NCI-H2081 (cell line): ENCODE measurements at regions not wholly inside any gene's neighbourhood (a gene's known extent, or its start where the extent isn't known, plus 50 kb on each side); places are given as distances from the start of the nearest gene placed in this dataset.

Experiments
- DNase-seq, 2 experiments: peaks; one replicate each; lab custom pipeline; 2025; lab: John Stamatoyannopoulos, UW

- DNase-seq = no peak
Measured at GRCh38 chr10:94043431-94043990, 49.8 kb downstream of the PLCE1 start.

DNA sequence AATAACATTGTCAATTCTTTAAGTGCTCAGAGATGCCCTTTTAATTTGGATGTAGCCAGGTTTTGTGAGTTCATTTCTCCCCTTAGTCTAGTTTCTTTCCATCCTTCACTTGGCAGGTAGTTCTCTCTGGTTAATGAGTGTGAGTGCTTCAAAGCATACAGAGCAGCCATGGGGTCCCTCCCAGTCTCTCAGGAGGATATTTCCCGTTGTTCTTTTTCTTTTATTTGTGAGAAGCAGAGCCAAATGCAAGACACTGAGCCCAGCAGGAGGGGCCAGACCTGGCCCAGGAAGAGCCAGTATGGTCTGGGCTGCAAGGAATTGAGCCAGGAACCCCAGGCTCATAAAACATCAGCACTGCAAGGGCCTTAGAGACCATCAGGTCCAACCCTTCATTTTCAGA lies 52.4 kb downstream of the PLCE1 start:
- no peak for DNase-seq

- DNase-seq = no peak
Measured at GRCh38 chr10:94047293-94047692, 53.6 kb downstream of the PLCE1 start.

- DNase-seq = no peak
Measured at GRCh38 chr10:94049911-94050310, 56.2 kb downstream of the PLCE1 start.

DNA sequence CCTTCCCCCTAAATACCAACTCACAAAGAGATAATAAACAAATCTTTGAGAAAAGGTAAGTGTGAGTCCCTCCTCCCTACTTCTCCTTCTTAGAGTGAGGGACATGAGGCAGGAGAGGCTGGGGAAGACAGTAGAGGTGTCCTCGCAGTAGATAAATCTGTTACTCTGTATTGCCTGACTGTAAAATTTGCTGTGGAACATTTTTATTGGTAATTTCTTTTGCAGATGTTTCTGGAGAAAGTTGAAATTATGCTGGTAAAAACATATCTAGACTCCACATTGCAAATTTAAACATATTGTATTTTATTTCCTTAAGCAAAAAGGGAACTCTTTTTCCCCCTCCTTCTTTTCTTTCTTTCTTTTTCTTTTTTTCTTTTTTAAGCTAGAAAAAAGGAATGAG lies 58.5 kb downstream of the PLCE1 start:
- no peak for DNase-seq

DNA sequence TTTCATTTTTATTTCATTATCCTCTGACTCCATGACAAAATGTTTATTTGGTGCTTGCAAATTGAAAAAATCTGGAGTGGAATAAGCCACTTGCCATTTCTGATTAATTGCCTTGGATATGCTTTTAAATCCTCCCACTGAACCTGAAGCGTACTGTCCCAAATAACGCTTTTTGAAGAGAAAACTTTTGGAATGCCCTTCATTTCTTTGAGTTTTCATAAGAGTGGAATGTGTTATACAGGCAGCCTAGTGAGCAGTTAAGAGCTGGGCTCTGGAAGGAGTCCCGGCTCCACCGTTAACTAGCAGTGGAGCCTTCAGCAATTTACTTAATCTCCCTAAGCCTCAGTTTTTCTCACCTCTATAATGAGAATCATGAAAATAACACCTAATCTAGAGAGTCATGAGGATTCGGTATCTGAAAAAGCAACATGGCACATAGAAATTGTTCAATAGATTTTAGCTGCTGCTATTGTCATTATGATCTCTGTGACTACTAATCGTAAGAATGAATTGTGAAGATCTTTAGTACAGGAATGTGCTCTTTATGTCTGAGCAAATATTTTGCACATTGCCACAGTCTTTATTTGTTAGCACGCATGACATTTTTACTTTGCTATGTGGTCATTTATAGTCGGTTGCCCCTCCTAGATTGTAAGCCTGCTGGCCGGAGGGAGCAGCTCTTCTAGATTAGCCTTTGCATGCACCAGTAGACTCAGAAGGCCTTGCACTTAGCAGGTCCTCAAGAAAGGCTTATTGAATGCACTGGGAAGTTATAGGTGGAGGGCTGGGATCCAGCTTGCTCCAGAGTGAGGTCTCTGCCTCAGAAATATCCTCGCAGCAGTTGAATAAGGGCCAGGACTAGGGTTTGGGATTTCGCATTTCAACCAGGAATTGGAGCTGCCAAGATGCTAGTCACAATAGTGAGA lies 59.4 kb downstream of the PLCE1 start:
- DNase-seq = no peak

DNA sequence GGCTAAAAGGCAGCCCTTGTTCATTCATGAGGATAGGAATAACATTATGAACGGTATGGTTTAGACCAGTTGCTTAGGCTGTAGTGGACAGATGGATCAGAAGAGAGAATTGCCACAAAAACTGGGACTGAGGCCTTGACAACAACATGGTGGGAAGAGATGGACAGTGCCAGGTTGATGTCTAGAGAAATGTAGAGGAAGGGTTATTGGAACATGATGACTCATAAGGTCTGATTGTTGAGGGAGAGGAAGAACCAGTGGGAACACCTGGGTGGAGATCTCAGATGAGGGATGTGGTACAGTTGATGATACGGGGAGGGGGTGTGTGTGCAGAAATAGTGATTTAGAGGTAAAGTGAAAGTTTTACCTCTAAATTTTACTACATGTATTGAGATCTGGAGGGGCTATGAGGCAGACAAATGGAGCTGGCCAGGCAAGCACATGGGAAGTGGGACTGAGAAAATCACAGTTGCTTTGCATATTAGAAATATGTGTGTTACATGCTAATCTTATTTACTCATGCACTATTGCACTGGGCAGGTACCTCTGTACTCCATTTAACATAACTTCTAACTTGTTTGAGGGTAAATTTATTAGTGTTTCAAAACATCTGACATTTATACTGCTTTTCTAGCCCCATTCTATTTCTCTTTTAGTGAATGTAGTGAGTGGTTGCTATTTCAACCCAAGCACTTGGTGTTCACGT lies 65.6 kb downstream of the PLCE1 start:
- DNase-seq = no peak

GRCh38 chr10:94061026-94061425 lies 67.3 kb downstream of the PLCE1 start:
- no peak for DNase-seq

DNA sequence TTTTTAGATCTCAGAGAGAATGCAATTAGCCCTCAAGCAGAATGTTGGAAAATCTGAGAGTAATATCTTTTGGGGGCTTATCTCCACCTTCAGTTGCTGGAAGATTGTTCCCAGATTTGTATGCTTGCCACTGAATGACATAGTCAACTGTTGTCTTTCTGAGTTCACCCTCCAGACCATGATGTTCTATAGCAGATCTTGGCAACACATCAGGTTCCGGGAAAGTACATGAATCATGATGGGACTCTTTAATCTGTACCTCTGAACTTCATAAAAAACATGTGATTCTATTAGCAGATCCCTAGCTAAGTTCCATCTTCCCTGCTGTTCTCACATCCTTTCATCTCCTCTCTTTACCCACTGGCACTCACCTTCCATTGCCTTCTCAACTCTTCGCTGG lies 68.9 kb downstream of the PLCE1 start:
- no peak for DNase-seq

- no peak for DNase-seq
Measured at GRCh38 chr10:94065362-94065761, 71.6 kb downstream of the PLCE1 start.

DNA sequence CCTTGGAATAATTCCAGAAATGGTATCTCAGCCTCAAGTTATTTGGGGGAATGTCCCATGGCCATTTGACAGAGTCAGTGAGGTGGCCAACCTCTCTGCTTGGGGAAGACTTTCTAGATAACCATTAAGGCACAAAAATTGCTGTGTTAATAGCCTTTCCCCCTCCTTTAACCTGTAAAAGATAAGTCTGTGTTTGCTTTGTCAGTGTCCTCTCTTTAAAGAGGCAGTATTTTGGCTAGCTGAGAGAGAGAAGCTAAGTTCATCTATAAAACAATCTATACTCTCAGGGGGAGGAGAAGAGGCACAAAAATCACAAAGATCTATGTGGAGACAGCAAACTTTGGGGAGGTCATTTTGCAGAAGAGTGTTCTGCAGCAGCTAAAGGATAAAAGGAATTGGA lies 72.1 kb downstream of the PLCE1 start:
- DNase-seq = no peak

DNA sequence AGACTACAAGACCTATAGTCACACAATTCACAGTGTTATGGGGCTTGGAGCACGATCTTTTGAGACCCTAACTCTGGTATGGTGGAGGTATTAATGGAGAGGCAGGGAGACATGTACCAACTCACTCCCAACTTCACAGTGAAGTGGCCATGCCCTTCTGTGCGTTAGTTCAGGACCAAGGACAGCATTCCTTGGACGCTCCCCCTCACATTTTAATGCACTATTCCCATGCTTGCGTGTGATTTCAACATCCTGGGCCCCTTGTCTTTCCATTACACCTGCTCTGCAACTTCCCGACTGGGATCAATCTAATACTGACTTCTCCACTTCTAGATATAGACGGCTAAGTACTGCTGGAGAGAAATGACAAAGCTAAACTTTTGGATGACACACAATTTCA lies 72.7 kb downstream of the PLCE1 start:
- DNase-seq = no peak

DNA sequence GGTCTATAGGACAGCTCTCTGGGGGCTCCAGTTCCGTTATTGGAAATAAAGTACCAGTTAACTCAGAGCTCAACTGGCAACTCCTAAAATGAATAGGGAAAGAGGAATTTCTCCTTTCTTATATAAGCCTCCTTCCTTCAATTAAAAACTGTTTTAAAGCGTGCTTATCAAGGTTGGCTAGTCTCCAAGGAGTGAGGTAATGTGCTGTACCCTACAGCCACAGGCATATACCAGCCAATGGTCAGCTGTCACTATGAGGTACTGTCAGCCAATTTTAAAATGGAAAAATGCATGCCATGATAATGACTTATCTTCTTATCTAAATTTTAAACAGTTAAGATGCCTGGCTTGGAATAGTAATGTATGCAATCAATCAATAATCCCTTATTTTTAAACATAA lies 76.2 kb downstream of the PLCE1 start:
- DNase-seq = no peak

DNA sequence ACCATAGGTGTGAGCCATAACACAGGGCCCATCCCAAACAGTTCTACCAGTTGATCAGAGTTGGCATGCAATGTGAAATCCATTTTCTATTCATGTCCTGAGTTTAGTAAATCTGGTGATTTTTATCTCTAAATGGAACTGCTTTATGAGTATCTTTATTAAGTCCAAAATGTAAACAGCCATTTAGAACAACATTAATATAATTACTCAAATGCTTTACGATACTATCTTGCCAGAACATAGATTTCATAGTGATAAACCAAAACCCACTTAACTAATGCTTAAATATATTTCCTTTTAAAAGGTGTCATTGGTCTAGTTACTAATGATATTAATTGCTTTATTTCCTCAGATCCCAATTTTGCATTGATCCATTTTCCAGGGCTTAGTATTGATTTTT lies 80.7 kb downstream of the PLCE1 start:
- no peak for DNase-seq

- DNase-seq = no peak
Measured at GRCh38 chr10:94075506-94075905, 81.8 kb downstream of the PLCE1 start.

DNA sequence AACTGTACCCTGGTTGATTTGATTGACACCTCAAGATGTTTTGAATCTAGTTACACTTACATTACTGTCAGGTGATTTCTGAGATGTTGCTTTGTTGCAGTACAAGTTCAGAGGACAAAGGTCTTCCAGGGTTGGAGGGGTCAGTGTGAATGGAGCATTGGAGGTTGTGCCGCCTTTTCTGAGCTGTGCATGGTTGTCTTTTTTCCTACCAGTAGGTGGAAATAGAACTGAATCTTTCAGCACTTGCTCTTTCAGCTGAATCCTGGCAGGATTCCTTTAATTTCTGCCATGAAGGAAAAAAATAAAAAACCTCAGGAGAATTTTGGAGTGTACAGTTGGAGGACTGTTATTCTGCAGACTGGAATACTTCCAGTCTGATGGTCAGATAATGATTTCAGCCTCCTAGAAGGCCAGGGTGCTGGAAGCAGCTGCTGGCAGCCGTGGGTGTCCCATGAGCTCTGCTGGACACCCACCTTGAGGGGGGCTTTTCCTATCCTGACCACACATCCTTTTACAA lies 82.7 kb downstream of the PLCE1 start:
- no peak for DNase-seq

- no peak for DNase-seq
Measured at GRCh38 chr10:94077042-94077441, 83.3 kb downstream of the PLCE1 start.

DNA sequence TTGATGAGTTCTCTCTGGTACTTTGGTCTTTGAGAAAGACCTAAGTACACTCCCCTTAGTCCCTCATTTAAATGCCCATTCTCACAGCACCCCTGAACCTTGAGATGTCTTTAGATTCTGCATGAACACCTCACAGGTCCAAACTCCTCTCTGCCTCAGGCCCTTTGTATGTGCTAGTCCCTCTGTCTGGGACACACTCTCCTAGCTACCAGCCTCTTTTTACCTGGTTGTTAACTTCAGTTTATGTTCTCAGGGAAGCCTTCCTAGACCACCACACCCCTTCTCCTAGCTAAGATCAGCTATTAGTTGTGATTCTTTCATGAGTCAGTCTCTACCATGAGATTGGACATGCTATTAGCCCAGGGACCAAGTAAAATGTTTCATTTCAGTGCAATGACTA lies 86.4 kb downstream of the PLCE1 start:
- no peak for DNase-seq

GRCh38 chr10:94083662-94084265 lies 90.0 kb downstream of the PLCE1 start:
- no peak for DNase-seq

GRCh38 chr10:94084344-94084743 lies 90.6 kb downstream of the PLCE1 start:
- no peak for DNase-seq

- DNase-seq = no peak
Measured at GRCh38 chr10:94085288-94085687, 91.6 kb downstream of the PLCE1 start.

- DNase-seq = peak; percentile 11 to 31
Measured at GRCh38 chr10:94085766-94086437, 92.2 kb downstream of the PLCE1 start.
